ENCODE measurements at regions not wholly inside any gene's neighbourhood (a gene's known extent, or its start where the extent isn't known, plus 50 kb on each side); places are given as distances from the start of the nearest gene placed in this dataset.

DNA sequence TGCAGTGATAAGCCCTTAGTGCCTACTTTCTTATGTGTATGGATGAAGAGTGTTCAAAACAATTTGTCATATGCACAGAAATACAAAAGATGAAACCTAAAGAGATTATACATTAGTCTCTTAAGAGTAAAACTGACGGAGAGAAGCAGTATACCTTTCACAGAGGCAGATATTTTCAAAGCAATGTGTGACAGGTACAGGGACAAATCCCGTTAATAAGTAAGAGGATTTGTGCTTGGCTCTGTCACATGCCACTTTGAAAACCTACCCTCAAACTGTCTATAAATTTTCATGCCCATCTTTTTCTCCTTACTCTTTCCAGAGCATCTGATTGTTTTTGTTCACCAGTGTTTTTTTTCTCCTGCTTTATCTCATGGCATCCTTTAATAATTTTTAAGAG lies 741.3 kb upstream of the MMS22L start:
- Mint-ChIP-seq H3K27me3 (ENCODE audit: insufficient read depth, low read depth) (no peaks in the 10 kb centered on the region), H3K9me3 (no peaks in the 10 kb centered on the region), H3K4me1 (peaks cover 14% of the 10 kb centered on the region), H3K27ac (no peak overlapping the region), H3K4me3 (no peak overlapping the region), H3K36me3 (no peaks in the 10 kb centered on the region)
- H3K79me2 ChIP-seq (ENCODE audit: low read depth) = no peaks in the 10 kb centered on the region
- H3K9ac ChIP-seq = no peak overlapping the region
- no peak overlapping the region for H3K4me2 ChIP-seq
- no peaks in the 10 kb centered on the region for H3F3A ChIP-seq (ENCODE audit: low read depth)
- DNase-seq (ENCODE audit: low spot score) = no peak
- TF ChIP-seq CTCF (IDR thresholded peaks at IDR 0.05) (no peak), EZH2 (IDR thresholded peaks at IDR 0.05) (no peak), EZH2phosphoT487 (IDR thresholded peaks at IDR 0.05) (no peak)
- no peak overlapping the region for H3K4me3 ChIP-seq
- no peak overlapping the region for H3K27ac ChIP-seq
- H3K27me3 ChIP-seq = no peaks in the 10 kb centered on the region
- peaks cover 14% of the 10 kb centered on the region for H3K4me1 ChIP-seq
- H2AFZ ChIP-seq (replicated peaks) = no peak overlapping the region
- H3K9me3 ChIP-seq (ENCODE audit: low read depth) = no peaks in the 10 kb centered on the region
- no peaks in the 10 kb centered on the region for H4K20me1 ChIP-seq (ENCODE audit: low read depth)
- no peaks in the 10 kb centered on the region for H3K36me3 ChIP-seq

- Mint-ChIP-seq H3K36me3 (no peaks in the 10 kb centered on the region), H3K9me3 (no peaks in the 10 kb centered on the region), H3K4me3 (no peak overlapping the region), H3K27ac (no peak overlapping the region), H3K27me3 (ENCODE audit: insufficient read depth, low read depth) (no peaks in the 10 kb centered on the region), H3K4me1 (no peaks in the 10 kb centered on the region)
- Histone ChIP-seq H3K4me2 (no peak overlapping the region), H3K79me2 (ENCODE audit: low read depth) (no peaks in the 10 kb centered on the region), H2AFZ (replicated peaks) (no peak overlapping the region), H3K9ac (no peak overlapping the region), H4K20me1 (ENCODE audit: low read depth) (no peaks in the 10 kb centered on the region), H3K4me3 (no peak overlapping the region), H3K4me1 (no peaks in the 10 kb centered on the region), H3F3A (ENCODE audit: low read depth) (no peaks in the 10 kb centered on the region), H3K9me3 (ENCODE audit: low read depth) (no peaks in the 10 kb centered on the region), H3K27me3 (no peaks in the 10 kb centered on the region), H3K36me3 (no peaks in the 10 kb centered on the region), H3K27ac (no peak overlapping the region)
- TF ChIP-seq EZH2 (IDR thresholded peaks at IDR 0.05) = no peak
- no peak for TF ChIP-seq EZH2phosphoT487 (IDR thresholded peaks at IDR 0.05)
- no peak for TF ChIP-seq CTCF (IDR thresholded peaks at IDR 0.05)
- no peak for DNase-seq (ENCODE audit: low spot score)
Observed at GRCh38 chr6:98027898-98028297, 744.9 kb upstream of the MMS22L start.

DNA sequence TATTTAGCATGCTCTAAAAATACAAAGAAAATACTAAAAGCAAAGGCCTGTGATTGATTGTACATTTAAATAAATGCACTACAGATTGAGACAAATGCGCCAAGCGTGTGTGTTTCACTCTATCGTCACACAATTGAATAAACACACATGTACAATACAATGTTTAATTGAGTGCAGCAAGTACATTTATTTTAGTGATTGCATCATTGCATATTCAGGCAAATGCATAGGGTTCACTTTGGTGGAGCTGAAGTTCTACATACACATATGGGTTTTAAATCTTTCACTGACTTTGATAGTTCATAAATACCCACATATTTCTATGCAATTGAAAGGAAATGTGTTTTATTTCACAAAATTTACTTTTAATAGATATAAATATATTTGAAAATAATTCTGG lies 750.6 kb upstream of the MMS22L start:
- Mint-ChIP-seq H3K27me3 (ENCODE audit: insufficient read depth, low read depth) (no peaks in the 10 kb centered on the region), H3K9me3 (no peaks in the 10 kb centered on the region), H3K4me3 (no peak overlapping the region), H3K27ac (no peak overlapping the region), H3K4me1 (peaks cover 24% of the 10 kb centered on the region), H3K36me3 (no peaks in the 10 kb centered on the region)
- no peak overlapping the region for H3K9ac ChIP-seq
- H3K27ac ChIP-seq = no peak overlapping the region
- TF ChIP-seq CTCF (IDR thresholded peaks at IDR 0.05) (no peak), EZH2 (IDR thresholded peaks at IDR 0.05) (no peak), EZH2phosphoT487 (IDR thresholded peaks at IDR 0.05) (no peak)
- H3K27me3 ChIP-seq = no peaks in the 10 kb centered on the region
- no peak overlapping the region for H2AFZ ChIP-seq (replicated peaks)
- DNase-seq (ENCODE audit: low spot score) = no peak
- H3F3A ChIP-seq (ENCODE audit: low read depth) = peaks cover 19% of the 10 kb centered on the region
- H3K4me2 ChIP-seq = no peak overlapping the region
- H3K4me3 ChIP-seq = no peak overlapping the region
- H3K79me2 ChIP-seq (ENCODE audit: low read depth) = no peaks in the 10 kb centered on the region
- no peaks in the 10 kb centered on the region for H3K9me3 ChIP-seq (ENCODE audit: low read depth)
- H3K36me3 ChIP-seq = no peaks in the 10 kb centered on the region
- H4K20me1 ChIP-seq (ENCODE audit: low read depth) = no peaks in the 10 kb centered on the region
- peaks cover 25% of the 10 kb centered on the region for H3K4me1 ChIP-seq

Data from neural progenitor cell (in vitro differentiated cells).